ENCODE measurements at regions not wholly inside any gene's neighbourhood (a gene's known extent, or its start where the extent isn't known, plus 50 kb on each side); places are given as distances from the start of the nearest gene placed in this dataset.

GRCh38 chr5:143495110-143495509 lies 91.6 kb upstream of the NR3C1 start:
- H3K4me1 ChIP-seq (ENCODE audit: insufficient read depth): peaks cover 10% of the 10 kb centered on the region
- H3K27me3 ChIP-seq: no peaks in the 10 kb centered on the region
- H3K79me2 ChIP-seq: no peaks in the 10 kb centered on the region
- no peak overlapping the region for H3K4me2 ChIP-seq
- DNase-seq (ENCODE audit: low spot score): no peak
- no peak overlapping the region for H3K4me3 ChIP-seq
- 75% methylated on average over 2 of the region's 2 CpGs for WGBS (ENCODE audit: low lambda C conversion rate, missing lambda C conversion rate)
- H3K36me3 ChIP-seq (replicated peaks; ENCODE audit: insufficient read depth, low read depth): no peaks in the 10 kb centered on the region
- no peak overlapping the region for H2AFZ ChIP-seq
- TF ChIP-seq, protein P1, sequence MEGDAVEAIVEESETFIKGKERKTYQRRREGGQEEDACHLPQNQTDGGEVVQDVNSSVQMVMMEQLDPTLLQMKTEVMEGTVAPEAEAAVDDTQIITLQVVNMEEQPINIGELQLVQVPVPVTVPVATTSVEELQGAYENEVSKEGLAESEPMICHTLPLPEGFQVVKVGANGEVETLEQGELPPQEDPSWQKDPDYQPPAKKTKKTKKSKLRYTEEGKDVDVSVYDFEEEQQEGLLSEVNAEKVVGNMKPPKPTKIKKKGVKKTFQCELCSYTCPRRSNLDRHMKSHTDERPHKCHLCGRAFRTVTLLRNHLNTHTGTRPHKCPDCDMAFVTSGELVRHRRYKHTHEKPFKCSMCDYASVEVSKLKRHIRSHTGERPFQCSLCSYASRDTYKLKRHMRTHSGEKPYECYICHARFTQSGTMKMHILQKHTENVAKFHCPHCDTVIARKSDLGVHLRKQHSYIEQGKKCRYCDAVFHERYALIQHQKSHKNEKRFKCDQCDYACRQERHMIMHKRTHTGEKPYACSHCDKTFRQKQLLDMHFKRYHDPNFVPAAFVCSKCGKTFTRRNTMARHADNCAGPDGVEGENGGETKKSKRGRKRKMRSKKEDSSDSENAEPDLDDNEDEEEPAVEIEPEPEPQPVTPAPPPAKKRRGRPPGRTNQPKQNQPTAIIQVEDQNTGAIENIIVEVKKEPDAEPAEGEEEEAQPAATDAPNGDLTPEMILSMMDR (IDR thresholded peaks at IDR 0.05; ENCODE audit: poor library complexity): no peak
- TF ChIP-seq EZH2phosphoT487 (IDR thresholded peaks at IDR 0.05; ENCODE audit: low read depth, severe bottlenecking, unreplicated experiment): no peak
- TF ChIP-seq EZH2 (IDR thresholded peaks at IDR 0.05; ENCODE audit: borderline replicate concordance): no peak
- H3K9me3 ChIP-seq (ENCODE audit: low read depth): no peaks in the 10 kb centered on the region
- no peaks in the 10 kb centered on the region for H3K9me2 ChIP-seq (replicated peaks; ENCODE audit: insufficient read depth)
- H4K20me1 ChIP-seq (ENCODE audit: insufficient read depth, poor library complexity, severe bottlenecking): no peaks in the 10 kb centered on the region
- H3K27ac ChIP-seq: no peak overlapping the region

- Histone ChIP-seq H3K4me2 (no peak overlapping the region), H2AFZ (no peak overlapping the region), H3K27ac (no peak overlapping the region), H3K4me1 (ENCODE audit: insufficient read depth) (peaks cover 10% of the 10 kb centered on the region), H3K27me3 (no peaks in the 10 kb centered on the region), H3K9me3 (ENCODE audit: low read depth) (no peaks in the 10 kb centered on the region), H4K20me1 (ENCODE audit: insufficient read depth, poor library complexity, severe bottlenecking) (no peaks in the 10 kb centered on the region), H3K36me3 (replicated peaks; ENCODE audit: insufficient read depth, low read depth) (no peaks in the 10 kb centered on the region), H3K9me2 (replicated peaks; ENCODE audit: insufficient read depth) (no peaks in the 10 kb centered on the region), H3K4me3 (no peak overlapping the region), H3K79me2 (no peaks in the 10 kb centered on the region)
- WGBS (ENCODE audit: low lambda C conversion rate, missing lambda C conversion rate): 75% methylated on average over 1 of the region's 1 CpG
- no peak for DNase-seq (ENCODE audit: low spot score)
- TF ChIP-seq, protein P1 (IDR thresholded peaks at IDR 0.05; ENCODE audit: poor library complexity): no peak
- no peak for TF ChIP-seq EZH2 (IDR thresholded peaks at IDR 0.05; ENCODE audit: borderline replicate concordance)
- TF ChIP-seq EZH2phosphoT487 (IDR thresholded peaks at IDR 0.05; ENCODE audit: low read depth, severe bottlenecking, unreplicated experiment): no peak
Observed at GRCh38 chr5:143494595-143494994, 91.1 kb upstream of the NR3C1 start.

DNA sequence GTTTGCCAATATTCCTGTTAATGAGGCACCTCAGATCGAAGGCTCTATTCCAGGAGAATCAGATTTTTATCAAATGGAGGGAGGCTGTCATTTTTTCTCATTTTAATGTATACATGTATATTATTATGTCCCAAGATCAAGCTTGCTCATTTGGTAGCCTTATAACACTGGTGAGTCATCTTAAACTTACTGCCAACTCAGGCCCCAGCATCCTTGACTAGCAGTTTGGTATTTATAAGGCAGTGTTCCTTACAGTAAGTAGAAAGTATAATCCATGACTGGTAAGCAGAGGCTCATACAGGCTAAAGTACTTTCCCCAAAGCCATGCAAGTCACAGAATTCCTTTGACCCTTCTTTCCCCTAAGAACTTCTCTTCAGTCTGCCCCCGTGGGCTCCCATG lies 90.7 kb upstream of the NR3C1 start:
- H3K79me2 ChIP-seq: no peaks in the 10 kb centered on the region
- H3K9me2 ChIP-seq (replicated peaks; ENCODE audit: insufficient read depth): no peaks in the 10 kb centered on the region
- H3K36me3 ChIP-seq (replicated peaks; ENCODE audit: insufficient read depth, low read depth): no peaks in the 10 kb centered on the region
- H3K9me3 ChIP-seq (ENCODE audit: low read depth): no peaks in the 10 kb centered on the region
- no peak overlapping the region for H2AFZ ChIP-seq
- DNase-seq (ENCODE audit: low spot score): no peak
- TF ChIP-seq, protein P1 (IDR thresholded peaks at IDR 0.05; ENCODE audit: poor library complexity): no peak
- TF ChIP-seq EZH2phosphoT487 (IDR thresholded peaks at IDR 0.05; ENCODE audit: low read depth, severe bottlenecking, unreplicated experiment) (no peak), EZH2 (IDR thresholded peaks at IDR 0.05; ENCODE audit: borderline replicate concordance) (no peak)
- H3K4me2 ChIP-seq: no peak overlapping the region
- no peak overlapping the region for H3K27ac ChIP-seq
- WGBS (ENCODE audit: low lambda C conversion rate, missing lambda C conversion rate): 72% methylated on average over 2 of the region's 2 CpGs
- H3K27me3 ChIP-seq: no peaks in the 10 kb centered on the region
- no peaks in the 10 kb centered on the region for H4K20me1 ChIP-seq (ENCODE audit: insufficient read depth, poor library complexity, severe bottlenecking)
- peaks cover 10% of the 10 kb centered on the region for H3K4me1 ChIP-seq (ENCODE audit: insufficient read depth)
- no peak overlapping the region for H3K4me3 ChIP-seq

- H3K27ac ChIP-seq: no peak overlapping the region
- H3K27me3 ChIP-seq: no peaks in the 10 kb centered on the region
- no peak overlapping the region for H2AFZ ChIP-seq
- H3K9me3 ChIP-seq (ENCODE audit: low read depth): no peaks in the 10 kb centered on the region
- H3K79me2 ChIP-seq: no peaks in the 10 kb centered on the region
- no peaks in the 10 kb centered on the region for H4K20me1 ChIP-seq (ENCODE audit: insufficient read depth, poor library complexity, severe bottlenecking)
- H3K4me1 ChIP-seq (ENCODE audit: insufficient read depth): peaks cover 10% of the 10 kb centered on the region
- H3K4me2 ChIP-seq: no peak overlapping the region
- TF ChIP-seq EZH2 (IDR thresholded peaks at IDR 0.05; ENCODE audit: borderline replicate concordance) (no peak), EZH2phosphoT487 (IDR thresholded peaks at IDR 0.05; ENCODE audit: low read depth, severe bottlenecking, unreplicated experiment) (no peak)
- TF ChIP-seq, protein P1 (IDR thresholded peaks at IDR 0.05; ENCODE audit: poor library complexity): no peak
- no peaks in the 10 kb centered on the region for H3K9me2 ChIP-seq (replicated peaks; ENCODE audit: insufficient read depth)
- H3K4me3 ChIP-seq: no peak overlapping the region
- H3K36me3 ChIP-seq (replicated peaks; ENCODE audit: insufficient read depth, low read depth): no peaks in the 10 kb centered on the region
- DNase-seq (ENCODE audit: low spot score): no peak
Observed at GRCh38 chr5:143492783-143493182, 89.3 kb upstream of the NR3C1 start.

All from hepatocyte (in vitro differentiated cells).